ENCODE measurements at regions not wholly inside any gene's neighbourhood (a gene's known extent, or its start where the extent isn't known, plus 50 kb on each side); places are given as distances from the start of the nearest gene placed in this dataset.

GRCh38 chr5:71821029-71821428 is 102.0 kb downstream of the CARTPT start:
- TF ChIP-seq CTCF (IDR thresholded peaks at IDR 0.05) (no peak), POLR2A (IDR thresholded peaks at IDR 0.05) (no peak)
